NCI-H1048 (cell line): ENCODE measurements at regions not wholly inside any gene's neighbourhood (a gene's known extent, or its start where the extent isn't known, plus 50 kb on each side); places are given as distances from the start of the nearest gene placed in this dataset.
"Not testable (repeated sequence)": the region's sequence is repeated elsewhere in the genome, so short reads cannot be mapped to it uniquely, and the experiment has no call there.

Experiments used
- DNase-seq: peaks from one replicate; lab custom pipeline; 2025; lab: John Stamatoyannopoulos, UW

DNA sequence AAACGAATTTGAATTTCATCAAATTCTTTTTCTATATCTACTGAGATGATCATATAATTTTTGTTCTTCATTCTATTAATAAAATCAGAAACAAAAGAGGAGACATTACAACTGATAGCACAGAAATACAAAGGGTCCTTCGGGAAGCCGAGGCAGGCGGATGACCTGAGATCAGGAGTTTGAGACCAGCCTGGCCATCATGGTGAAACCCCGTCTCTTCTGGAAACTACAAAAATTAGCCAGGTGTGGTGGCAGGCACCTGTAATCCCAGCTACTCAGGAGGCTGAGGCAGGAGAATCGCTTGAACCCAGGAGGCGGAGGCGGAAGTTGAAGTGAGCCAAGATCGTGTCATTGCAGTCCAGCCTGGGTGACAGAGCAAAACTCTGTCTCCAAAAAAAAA lies 113.4 kb downstream of the PMAIP1 start:
- DNase-seq: not testable (repeated sequence)

DNA sequence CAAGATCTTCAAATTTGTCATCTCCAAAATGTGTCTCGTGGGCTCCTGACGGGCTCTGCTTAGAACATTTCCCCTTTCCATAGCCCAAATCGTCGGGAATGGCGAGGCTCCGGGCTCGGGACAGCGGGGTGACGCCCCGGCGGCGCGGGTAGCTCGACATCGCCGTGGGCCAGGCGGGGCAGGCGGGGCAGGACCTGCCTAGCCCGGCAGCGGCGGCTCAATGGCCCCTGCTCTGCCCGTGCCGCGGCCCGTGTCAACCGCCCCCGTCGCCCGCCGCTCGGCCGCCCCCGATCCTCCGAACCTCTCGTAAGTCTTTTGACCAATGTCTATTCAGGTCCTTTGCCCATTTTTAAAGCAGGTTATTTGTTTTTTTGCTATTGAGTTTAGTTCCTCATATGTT lies 111.2 kb downstream of the PMAIP1 start:
- no peak for DNase-seq

DNA sequence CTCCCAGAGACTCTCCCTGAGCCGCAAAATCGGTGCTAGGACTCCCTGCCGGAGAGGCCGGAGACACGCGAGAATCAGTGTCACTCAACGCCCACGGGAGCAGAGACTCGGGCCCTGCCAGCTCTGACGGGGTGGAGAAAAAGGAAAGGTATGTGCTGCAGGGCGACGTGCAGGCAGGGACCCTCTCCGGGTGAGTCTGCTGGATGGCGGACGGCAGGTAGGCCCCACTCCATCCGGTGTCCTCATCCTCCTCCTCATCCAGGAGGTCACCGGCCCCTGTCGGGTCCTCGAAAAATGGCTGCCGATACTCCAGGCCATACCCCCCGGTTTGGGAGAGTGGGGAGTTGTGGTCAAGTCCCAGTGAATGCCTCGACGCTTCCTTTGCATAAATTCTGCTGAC lies 110.7 kb downstream of the PMAIP1 start:
- no peak for DNase-seq

DNA sequence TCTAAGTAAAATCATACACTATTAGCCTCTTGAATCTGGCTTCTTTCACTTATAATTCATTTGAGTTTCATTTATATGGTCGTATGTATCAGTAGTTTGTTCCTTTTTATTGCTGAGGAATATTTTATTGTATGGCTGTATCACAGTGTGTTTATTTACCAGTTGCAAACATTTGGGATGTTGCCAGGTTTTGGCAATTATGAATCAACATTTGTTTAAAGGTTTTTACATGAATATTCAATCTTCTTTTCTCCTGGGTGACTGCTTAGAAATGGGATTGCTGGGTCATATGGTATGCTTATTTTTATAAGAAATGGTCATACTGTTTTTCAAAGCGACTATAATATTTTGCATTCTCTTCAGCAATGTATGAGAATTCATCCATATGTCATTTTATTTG lies 107.9 kb downstream of the PMAIP1 start:
- DNase-seq: no peak

DNA sequence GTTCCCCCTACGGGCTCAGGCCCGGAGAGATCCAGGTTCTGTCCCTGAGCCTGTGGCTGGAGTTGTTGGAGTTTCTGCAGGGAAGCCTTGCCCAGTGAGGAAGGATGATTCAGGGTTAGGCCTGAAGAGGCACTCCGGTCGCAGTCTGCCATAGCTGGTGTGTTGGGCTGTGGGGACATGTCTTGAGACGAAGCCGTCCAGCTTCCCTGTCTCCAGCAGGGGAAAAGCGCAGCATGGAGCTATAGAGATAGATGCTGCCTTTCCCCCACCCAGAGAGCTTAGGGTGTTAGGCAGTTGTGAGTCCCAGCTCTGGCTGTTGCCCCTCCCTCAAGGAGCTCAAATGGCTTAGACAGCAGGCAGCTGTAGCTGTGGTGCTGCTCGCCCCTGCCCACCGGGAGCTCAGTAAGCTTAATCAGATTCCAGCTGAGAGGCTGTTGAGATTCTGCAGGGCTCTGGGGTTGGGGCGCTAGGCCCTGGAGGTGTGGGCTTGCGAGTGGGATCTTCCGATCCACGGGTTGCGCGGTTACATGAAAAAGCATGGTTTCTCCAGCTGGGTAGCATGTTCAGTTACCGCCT lies 103.9 kb downstream of the PMAIP1 start:
- DNase-seq: no peak

DNA sequence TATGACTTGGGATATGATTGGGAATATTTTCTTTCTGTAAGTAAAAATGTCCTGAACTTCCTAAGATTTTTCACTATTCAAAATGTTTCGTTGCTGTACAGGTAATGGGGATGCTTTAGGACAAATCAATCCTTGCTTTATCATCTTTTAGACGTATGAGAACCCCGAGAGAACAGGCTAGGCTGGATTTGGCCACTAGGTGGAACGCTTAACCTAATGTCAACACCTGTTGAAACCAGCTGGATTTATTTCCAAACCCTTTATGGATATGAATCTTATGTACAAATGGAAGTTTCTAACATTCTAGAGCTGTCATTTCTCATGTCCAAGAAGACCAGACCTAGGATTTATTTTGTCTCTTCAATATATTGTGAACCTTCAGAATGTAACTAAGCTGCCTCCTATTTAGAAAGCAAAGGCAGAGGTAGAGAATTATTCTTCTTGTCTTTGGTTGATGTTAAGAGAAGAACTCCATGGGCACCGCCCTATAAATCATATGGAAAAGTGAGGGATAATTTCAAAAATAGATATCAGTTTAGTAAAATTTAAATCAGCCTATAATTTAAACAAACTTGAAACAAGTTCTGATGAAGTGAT lies 96.7 kb downstream of the PMAIP1 start:
- DNase-seq: peak; percentile 30

DNA sequence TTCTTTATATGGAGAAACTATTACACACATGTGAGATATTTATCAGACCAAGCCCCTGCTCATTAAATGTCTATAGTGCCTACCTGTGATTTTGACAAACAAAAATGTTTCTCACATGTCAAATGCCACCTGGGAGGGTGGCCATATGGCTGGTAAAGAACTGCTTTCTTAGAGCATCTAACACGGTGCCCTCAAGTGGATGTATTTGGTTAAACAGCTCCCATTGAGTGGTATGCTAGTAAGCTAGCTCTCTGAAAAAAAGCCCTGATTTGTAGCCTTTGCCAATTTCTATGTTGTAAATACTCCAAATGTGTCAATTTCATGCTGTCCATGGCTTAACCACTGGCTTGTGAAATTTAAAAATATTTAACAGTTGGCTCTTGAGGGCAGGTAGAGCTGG lies 94.6 kb downstream of the PMAIP1 start:
- DNase-seq: no peak

DNA sequence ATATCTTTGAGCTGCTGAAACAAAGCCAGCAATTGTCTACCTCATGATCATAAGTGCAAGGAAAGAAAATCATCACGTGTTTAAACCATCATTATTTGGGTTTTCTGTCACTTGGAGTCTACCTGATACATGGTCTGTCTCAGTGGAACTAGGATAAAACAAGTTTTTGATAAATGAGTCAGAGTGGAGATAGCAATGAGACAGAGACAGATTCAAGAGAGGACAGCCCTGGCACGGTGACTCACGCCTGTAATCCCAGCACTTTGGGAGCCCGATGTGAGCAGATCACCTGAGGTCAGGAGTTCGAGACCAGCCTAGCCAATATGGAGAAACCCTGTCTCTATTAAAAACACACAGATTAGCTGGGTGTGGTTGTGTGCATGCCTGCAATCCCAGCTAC lies 93.8 kb downstream of the PMAIP1 start:
- DNase-seq: no peak

DNA sequence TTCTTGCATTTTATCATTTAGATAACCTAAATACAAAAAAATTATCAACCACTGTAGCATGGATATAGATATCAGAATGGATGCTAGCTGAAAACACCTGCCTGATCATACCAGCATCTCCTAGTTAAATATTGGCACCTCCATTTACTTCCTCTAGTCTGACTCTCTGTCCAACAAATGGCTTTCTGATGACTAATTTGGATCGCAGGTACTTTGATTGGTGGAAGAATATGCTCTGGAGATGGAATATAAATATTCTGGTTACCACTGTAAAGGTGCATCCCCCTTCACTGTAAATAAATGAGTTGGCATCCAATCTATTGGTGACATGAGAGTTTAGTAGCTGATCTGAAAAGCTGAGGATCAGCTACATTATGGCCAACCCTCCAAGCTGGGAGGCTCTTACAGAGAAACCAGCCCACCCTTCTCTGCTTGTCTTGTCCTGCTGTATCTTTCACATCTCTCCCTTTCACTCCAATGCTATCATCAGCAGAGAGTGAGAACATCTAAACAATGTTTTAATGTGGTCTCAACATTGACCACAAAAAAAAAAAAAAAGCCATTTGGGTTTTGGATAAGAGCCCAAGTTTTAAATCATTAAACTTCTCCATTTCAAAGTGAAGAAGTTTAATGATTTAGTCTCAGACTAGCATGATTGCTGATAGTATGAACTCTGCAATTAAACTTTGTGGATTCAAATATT lies 90.5 kb downstream of the PMAIP1 start:
- no peak for DNase-seq

DNA sequence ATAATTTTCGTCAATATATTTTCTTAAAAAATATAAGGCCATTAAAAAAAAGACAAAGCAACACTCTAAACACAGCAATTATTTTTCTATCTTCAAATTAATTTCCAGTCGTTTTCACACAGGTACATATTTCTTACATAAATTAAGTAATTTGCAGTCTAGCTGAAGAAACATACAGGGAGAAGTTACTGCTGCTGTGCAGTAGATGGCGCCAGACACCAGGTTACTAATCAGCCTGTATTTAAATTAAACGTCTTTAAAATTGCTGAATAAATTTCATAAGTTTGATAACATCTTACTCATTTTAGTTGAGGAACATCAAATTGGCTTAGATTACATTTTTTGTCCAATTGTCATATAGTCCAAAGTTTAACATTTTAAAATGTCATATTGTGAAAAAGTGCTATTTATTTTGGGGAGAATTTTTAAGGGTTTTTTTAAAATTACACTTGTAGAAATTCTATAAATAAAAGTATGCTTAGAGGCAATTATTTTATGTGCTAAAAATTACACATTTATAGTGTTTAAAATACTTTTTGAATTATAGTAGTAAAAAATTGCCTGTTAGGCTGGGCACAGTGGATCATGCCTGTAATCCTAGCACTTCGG lies 88.4 kb downstream of the PMAIP1 start:
- DNase-seq: no peak

DNA sequence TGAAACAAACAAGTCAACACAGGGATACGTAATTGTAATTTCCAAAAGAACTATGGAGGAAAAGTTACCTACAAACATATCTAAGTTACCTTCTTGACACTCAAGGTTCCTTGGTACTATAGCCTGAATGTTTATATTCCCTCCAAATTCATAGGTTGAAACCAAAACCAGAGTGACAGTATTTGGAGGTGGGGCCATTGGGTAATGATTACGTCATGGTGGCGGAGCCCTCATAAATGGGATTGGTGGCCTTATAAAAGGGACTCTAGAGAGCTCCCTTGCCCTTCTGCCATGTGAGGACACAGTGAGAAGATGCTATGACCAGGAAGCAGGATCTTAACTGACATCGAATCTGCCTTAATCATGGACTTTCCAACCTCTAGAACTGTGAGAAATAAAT lies 87.3 kb downstream of the PMAIP1 start:
- DNase-seq: no peak

DNA sequence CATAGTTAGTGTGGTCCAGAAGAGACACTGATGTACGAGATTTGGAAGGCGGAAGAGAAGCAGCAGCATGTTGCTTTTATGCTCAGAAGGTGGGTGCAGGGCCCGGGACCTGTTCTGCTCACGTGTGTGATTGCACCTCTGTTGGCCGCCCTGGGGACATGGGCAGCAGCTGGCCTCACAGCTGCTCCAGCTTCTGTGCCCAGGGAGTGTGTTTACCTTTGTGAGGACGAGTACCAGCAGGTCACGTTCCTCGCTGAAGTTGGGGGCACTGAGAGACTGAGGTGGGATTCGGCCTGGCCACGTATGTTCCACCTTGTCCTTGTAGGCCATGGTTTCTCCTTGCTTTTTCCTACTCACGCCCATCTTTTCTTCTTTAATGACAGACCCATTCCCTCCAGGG lies 86.3 kb downstream of the PMAIP1 start:
- DNase-seq: no peak

DNA sequence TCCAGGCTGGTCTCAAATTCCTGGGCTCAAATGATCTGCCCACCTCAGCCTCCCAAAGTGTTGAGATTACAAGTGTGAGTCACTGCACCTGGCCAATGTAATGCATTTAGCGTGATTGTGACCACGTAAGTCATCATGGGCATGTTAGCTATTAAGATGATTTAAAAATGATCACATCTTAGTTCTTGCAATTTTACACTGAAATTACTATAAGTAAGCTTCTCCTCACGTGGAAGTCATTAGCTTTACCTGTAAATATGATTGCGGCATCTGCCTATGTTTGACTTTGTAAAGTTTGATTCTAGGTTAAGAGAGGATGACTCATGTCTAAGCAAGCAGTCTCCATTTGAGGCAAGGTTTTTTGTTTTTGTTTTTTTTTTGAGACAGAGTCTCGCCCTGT lies 85.5 kb downstream of the PMAIP1 start:
- DNase-seq: no peak

DNA sequence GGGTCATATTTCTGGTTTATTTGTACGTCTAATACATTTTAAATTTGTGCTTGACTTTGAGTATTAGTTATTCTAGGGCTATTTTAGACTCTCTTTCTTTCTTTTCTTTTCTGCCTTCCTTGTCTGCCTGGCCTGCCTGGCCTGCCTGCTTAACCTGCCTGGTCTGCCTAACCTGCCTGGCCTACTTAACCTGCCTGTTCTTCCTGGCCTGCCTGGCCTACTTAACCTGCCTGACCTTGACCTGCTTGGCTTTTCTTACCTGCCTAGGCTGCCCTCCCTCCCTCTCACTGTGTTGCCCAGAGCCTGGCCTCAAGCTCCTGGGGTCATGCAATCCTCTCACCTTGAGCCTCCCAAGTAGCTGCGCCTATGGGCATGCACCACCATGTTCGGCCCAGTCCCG lies 83.7 kb downstream of the PMAIP1 start:
- DNase-seq: no peak

DNA sequence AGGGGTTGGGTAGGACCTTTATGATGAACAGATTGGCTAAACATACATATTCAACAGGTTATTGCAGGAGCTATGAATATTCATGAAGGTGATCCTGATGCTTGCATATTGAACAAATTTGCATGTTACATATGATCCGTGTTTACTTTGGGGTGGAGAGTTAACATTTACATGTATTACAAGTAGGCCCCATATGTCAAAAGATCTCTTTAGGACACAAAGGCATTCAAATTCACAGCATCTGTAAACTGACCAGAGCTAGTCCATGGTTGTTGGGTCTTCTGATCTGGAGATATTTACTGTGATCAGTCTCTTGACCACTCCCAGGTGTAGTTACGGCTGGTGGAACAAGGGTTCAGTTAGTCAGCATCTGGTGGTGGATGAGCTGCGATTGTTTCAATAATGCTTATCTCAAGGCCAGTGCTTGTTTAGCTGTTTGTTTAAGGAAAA lies 80.4 kb downstream of the PMAIP1 start:
- DNase-seq: no peak

DNA sequence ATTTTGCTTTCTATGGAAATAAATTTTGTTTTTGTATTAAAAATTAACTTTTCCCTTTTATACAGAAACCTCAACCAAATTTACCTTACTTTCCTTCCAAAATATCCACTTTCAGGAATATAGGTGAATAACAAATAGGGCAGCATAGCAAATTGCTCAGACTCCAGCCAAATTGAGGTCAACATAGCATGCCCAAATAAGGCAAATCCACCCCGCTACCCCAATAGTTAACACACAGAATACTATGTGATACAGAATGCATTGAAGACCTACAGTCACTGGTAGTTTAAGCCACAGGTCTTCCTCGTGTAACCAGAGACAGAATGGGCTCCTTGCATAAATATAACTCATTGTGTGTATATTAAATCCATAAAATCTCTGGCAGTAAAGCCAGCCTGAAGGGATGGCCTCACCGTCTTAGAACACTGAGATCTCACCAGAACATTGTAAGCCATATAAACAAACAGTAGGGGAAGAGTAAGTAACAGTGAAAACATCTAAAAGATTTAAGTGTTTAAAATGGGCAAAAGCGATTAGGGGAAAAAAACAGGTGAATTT lies 72.2 kb downstream of the PMAIP1 start:
- no peak for DNase-seq

DNA sequence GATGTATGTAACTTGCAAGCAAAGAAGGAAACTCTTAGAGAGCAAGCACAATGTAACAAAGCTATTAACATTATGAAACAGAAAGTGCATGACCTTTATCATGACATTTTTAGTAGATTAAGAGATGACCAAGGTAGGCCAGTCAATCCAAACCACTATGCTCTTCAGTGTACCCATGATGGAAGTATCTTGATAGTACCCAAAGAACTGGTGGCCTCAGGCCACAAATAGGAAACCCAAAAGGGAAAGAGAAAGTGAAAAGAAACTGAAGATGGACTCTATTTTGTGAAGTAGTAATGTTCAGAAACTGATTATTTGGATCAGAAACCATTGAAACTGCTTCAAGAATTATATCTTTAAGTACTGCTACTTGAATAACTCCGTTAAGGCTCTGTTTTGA lies 71.3 kb downstream of the PMAIP1 start:
- not testable (repeated sequence) for DNase-seq

DNA sequence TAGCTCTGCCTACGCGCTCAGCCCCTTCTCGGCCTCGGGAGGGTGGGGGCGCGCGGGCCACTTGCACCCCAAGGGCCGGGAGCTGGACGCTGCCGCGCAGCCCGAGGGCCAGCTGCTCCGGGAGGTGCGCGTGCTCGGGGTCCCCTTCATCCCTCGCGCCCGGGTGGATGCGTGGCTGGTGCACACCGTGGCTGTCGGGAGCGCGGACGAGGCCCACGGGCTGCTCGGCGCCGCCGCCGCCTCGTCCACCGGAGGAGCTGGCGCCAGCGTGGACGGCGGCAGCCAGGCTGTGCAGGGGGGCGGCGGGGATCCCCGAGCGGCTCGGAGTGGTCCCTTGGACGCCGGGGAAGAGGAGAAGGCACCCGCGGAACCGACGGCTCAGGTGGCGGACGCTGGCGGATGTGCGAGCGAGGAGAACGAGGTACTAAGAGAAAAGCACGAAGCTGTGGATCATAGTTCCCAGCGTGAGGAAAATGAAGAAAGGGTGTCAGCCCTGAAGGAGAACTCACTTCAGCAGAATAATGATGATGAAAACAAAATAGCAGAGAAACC lies 69.8 kb downstream of the PMAIP1 start:
- DNase-seq: not testable (repeated sequence)

DNA sequence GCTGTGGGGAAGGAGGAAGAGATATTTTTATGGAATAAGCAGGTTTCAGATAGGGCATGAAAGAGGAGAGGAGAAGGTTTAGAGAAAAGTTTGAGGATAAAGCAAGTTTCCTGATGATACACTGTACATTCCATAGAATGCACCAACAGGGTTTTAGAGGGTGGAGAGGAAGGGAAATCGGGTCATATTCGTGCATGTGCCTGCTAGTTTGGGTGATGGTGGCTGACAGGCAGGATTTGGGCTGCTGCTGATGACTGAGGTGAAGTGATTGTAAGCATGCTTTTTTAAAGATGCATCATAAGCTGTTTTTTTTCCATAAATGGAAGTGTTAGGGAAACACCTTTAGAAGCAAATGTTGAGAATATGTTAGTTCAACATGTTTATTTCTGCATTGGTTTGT lies 68.8 kb downstream of the PMAIP1 start:
- no peak for DNase-seq

DNA sequence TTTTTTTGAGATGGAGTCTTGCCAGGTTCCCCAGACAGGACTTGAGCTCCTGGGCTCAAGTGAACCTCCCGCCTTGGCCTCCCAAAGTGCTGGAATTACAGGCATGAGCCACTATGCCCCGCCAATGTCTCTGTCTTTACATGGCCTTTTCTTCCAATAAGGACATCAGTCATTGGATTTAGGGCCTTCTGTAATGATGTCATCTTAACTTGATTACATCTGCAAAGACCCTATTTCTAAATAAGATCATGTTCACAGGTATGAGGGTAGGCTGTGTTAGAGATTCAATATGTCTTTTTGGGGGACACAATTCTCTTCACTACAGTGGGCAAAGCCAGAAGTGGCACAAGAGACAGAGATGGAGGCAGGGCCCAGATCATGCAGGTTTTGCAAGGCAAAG lies 68.1 kb downstream of the PMAIP1 start:
- DNase-seq: no peak

DNA sequence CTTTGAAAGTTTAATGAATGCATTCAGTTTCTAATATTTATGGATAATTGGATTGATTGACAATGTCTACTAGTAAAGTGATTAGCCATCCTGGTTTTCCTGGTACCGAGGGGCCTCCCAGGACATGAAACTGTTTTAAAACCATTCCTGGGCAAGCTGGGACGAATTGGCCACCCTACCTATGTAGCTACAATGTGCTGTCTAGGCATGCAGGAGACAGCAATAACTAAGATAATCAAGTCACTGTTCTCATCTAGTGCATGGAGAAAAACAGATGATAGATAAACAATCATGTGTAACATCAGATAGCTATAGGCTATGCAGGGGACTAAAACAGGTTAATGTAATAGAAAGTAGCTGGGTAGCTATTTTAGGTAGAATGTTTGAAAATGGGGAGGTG lies 67.1 kb downstream of the PMAIP1 start:
- no peak for DNase-seq

DNA sequence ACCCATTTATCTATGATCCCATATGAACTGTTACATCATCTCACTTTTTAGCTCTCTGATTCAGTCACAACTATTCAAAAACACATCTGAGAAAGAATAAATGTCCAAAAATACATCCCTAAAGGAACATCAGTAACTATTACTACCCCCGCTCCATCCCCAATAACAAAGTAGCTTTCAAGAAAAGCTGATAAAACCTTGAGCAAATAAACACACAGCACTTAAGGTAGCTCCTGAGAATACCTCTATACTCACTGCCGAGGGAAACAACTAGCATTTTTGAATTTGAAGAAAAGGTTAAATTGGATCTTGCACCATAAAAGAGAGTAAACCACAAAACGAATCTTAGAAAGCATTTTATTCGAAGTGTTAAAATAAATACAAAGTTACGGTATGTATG lies 63.4 kb downstream of the PMAIP1 start:
- DNase-seq: no peak

DNA sequence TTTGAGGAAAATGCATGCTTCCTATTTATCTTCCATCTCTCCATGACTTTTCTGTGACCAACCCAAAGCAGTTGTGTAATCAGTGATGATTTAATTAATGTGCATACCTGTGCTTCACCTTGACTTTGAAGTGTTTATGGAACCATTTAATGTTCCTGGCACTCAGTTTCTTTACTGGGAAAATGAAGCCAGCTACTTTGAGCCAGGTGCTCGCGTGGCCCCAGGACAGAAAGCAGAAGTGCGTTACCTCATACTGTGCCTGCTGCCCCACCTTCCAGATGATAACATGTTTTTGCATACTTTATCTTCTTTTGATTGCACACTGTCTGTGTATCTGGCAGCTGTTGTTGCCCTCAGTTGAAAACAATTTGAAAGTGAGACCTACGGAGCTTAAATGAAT lies 61.3 kb downstream of the PMAIP1 start:
- no peak for DNase-seq
